IPS-20b (cell line): ENCODE measurements at regions not wholly inside any gene's neighbourhood (a gene's known extent, or its start where the extent isn't known, plus 50 kb on each side); places are given as distances from the start of the nearest gene placed in this dataset.

Source experiments
- H3K27ac ChIP-seq: one replicate; pipeline ENCODE4 v1.5.1; 2013; ENCODE audit warnings: low read length
- H3K27me3 ChIP-seq: 2 replicates; pipeline ENCODE4 v1.6.1; 2013; ENCODE audit warnings: mild to moderate bottlenecking, low read length, inconsistent platforms; ENCODE audit not compliant: insufficient read depth
- H3K36me3 ChIP-seq: 2 replicates; pipeline ENCODE4 v1.6.1; 2013; ENCODE audit warnings: low read depth, mild to moderate bottlenecking, inconsistent platforms, low read length, moderate library complexity; ENCODE audit not compliant: insufficient read depth
- H3K4me1 ChIP-seq: 2 replicates; pipeline ENCODE4 v1.6.1; 2013; ENCODE audit warnings: mild to moderate bottlenecking, control low read depth, inconsistent platforms, low read length, moderate library complexity; ENCODE audit not compliant: insufficient read depth
- H3K4me3 ChIP-seq: 2 replicates; pipeline ENCODE4 v1.5.1; 2013; ENCODE audit warnings: mild to moderate bottlenecking, low read length, inconsistent platforms
- H3K9ac ChIP-seq: 2 replicates; pipeline ENCODE4 v1.6.1; 2013; ENCODE audit warnings: low read depth, mild to moderate bottlenecking, inconsistent platforms, low read length, moderate library complexity
- H3K9me3 ChIP-seq: 2 replicates; pipeline ENCODE4 v1.6.1; 2013; ENCODE audit warnings: mild to moderate bottlenecking, low read depth, low read length, inconsistent platforms; ENCODE audit not compliant: insufficient read depth

GRCh38 chr18:2087877-2088673 lies 483.2 kb downstream of the METTL4 start:
- Histone ChIP-seq H3K27me3 (no peaks in the 10 kb centered on the region), H3K9me3 (no peaks in the 10 kb centered on the region), H3K9ac (no peak overlapping the region), H3K4me3 (no peak overlapping the region), H3K27ac (no peak overlapping the region), H3K4me1 (peaks cover 3% of the 10 kb centered on the region; the same call in 1 of the 2 replicates), H3K36me3 (no peaks in the 10 kb centered on the region)

DNA sequence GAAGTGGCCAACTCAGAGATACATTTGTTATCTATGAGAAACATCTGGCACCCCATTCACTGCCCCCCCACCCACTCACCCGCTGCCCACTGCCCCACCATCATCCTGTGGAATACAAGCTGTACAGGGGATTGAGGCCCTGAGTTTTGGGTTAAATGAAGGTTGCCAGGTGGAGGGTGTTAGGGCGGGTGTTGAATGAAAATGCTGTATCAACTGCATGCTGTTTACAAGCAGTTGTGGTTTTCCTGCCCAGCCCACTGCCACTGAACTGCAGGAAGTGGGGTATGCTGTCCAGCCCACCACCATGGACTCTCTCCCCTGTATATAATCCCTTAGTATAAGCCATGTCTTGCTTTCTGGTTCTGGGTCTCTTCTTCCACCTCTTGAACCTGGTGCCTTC lies 481.9 kb downstream of the METTL4 start:
- no peaks in the 10 kb centered on the region for H3K9me3 ChIP-seq
- H3K27ac ChIP-seq, result no peak overlapping the region
- no peaks in the 10 kb centered on the region for H3K27me3 ChIP-seq
- H3K4me1 ChIP-seq, result peaks cover 3% of the 10 kb centered on the region; the same call in 1 of the 2 replicates
- H3K9ac ChIP-seq, result no peak overlapping the region
- no peaks in the 10 kb centered on the region for H3K36me3 ChIP-seq
- H3K4me3 ChIP-seq, result no peak overlapping the region

DNA sequence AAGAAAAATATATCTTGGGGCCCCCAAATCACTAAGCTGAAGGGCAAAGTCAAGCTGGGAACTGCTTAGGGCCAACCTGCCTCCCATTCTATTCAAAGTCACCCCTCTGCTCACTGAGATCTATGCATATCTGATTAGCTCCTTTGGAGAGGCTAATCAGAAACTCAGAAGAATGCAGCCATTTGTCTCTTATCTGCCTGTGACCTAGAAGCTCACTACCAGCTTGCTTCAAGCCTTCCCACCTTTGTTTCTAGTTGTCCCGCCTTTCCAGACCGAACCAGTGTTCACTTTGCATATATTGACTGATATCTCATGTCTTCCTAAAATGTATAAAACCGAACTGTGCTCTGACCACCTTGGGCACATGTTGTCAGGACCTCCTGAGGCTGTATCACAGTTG lies 479.4 kb downstream of the METTL4 start:
- no peaks in the 10 kb centered on the region for H3K9me3 ChIP-seq
- H3K9ac ChIP-seq, result no peak overlapping the region
- peaks cover 7% of the 10 kb centered on the region; the same call in 1 of the 2 replicates for H3K4me1 ChIP-seq
- no peak overlapping the region for H3K27ac ChIP-seq
- H3K27me3 ChIP-seq, result no peaks in the 10 kb centered on the region
- H3K4me3 ChIP-seq, result no peak overlapping the region
- H3K36me3 ChIP-seq, result no peaks in the 10 kb centered on the region

DNA sequence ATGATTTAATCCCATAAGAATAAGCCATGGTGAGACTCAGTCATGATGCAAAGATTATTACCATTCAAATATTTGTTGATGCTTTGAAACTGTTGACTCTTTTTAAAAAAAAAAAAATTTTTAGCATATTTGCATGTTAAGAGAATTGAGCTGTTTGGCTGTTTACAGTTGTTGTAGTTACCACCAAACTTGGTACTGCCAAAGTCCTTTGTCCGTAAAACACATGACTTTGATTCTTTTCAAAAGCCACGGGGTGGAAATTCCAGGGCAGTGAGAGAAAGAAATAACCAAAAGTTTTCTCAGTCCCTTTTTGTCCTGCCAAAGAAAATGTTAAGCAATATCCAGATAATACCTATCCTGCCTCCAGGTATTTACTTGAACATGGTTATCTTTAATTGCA lies 474.8 kb downstream of the METTL4 start:
- no peak overlapping the region for H3K27ac ChIP-seq
- no peak overlapping the region for H3K4me3 ChIP-seq
- no peaks in the 10 kb centered on the region for H3K27me3 ChIP-seq
- H3K4me1 ChIP-seq, result peaks cover 4% of the 10 kb centered on the region; the same call in 1 of the 2 replicates
- H3K36me3 ChIP-seq, result no peaks in the 10 kb centered on the region
- H3K9ac ChIP-seq, result no peak overlapping the region
- H3K9me3 ChIP-seq, result no peaks in the 10 kb centered on the region; the same call in 1 of the 2 replicates

DNA sequence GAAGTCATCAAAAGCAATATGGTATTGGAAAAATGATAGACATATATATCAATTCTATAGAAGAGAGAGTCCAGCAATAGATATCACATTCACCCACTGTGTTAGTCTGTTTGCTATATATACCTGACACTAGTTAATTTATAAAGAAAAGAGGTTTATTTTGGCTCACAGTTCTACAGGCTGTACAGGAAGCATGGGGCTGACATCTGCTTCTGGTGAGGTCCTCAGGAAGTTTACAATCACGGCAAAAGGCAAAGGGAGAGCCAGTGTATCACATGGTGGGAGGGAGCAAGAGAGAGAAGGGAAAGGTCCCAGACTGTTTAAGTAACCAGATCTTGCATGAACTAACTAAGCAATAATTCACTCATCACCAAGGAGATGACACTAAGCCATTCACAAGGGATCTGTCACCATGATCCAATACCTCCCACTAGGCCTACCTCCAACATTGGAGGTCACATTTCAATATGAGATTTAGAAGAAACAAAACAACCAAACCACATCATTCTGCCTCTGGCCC lies 470.6 kb downstream of the METTL4 start:
- Histone ChIP-seq H3K36me3 (no peaks in the 10 kb centered on the region), H3K9me3 (no peaks in the 10 kb centered on the region; the same call in 1 of the 2 replicates), H3K4me3 (no peak overlapping the region), H3K27ac (no peak overlapping the region), H3K9ac (no peak overlapping the region), H3K4me1 (peaks cover 4% of the 10 kb centered on the region; the same call in 1 of the 2 replicates), H3K27me3 (no peaks in the 10 kb centered on the region)

GRCh38 chr18:2102022-2102421 lies 469.3 kb downstream of the METTL4 start:
- Histone ChIP-seq H3K4me1 (no peaks in the 10 kb centered on the region), H3K27ac (no peak overlapping the region), H3K4me3 (no peak overlapping the region), H3K9me3 (no peaks in the 10 kb centered on the region; the same call in 1 of the 2 replicates), H3K9ac (no peak overlapping the region), H3K27me3 (no peaks in the 10 kb centered on the region), H3K36me3 (no peaks in the 10 kb centered on the region)

GRCh38 chr18:2103299-2103698 lies 468.0 kb downstream of the METTL4 start:
- Histone ChIP-seq H3K9ac (no peak overlapping the region), H3K4me1 (no peaks in the 10 kb centered on the region), H3K36me3 (no peaks in the 10 kb centered on the region), H3K4me3 (no peak overlapping the region), H3K9me3 (no peaks in the 10 kb centered on the region; the same call in 1 of the 2 replicates), H3K27ac (no peak overlapping the region), H3K27me3 (no peaks in the 10 kb centered on the region)

DNA sequence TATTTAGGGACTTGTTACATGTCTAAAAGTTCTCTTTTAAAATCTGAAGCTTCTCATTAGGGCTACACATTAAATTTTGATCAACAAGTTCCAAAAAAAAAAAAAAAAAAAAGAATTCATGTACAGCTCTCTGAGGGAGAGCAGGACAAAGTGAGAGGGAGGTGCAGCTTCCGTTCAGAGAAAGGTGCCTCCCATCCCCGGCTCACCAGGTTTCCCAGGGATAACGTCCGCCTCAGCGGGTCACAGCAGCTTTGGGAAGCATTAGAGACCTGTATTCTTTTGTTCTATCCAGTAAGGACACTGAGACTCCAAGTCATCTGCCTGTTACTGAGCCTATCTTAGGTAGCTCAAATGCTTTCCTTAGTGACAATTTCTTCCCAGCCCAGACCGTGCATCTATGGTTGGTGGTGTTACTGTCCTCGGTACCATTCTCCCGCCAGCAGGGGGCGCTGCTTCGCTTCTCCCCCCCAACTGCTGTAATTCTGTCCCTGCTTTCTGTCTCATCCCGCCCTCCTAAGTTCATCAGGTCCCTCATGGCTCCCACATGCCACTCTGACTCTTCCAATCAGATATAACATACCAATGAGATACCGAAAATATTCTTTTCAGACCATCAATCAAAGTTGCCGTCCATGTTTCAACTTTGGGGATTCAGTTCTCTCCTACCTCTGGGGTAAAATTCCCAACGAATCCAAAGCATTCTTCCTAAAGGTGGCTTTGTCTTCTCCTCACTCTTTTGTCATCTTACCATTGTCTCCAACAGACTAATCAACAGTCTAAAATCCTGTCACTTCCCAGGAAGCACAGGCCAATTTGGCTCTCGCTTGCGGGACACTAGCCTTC lies 466.5 kb downstream of the METTL4 start:
- no peaks in the 10 kb centered on the region for H3K4me1 ChIP-seq
- no peaks in the 10 kb centered on the region for H3K36me3 ChIP-seq
- no peak overlapping the region for H3K9ac ChIP-seq
- no peaks in the 10 kb centered on the region; the same call in 1 of the 2 replicates for H3K9me3 ChIP-seq
- no peak overlapping the region for H3K4me3 ChIP-seq
- H3K27ac ChIP-seq, result no peak overlapping the region
- no peaks in the 10 kb centered on the region for H3K27me3 ChIP-seq

GRCh38 chr18:2108591-2108990 lies 462.7 kb downstream of the METTL4 start:
- Histone ChIP-seq H3K9me3 (no peaks in the 10 kb centered on the region), H3K9ac (no peak overlapping the region), H3K27me3 (no peaks in the 10 kb centered on the region), H3K36me3 (no peaks in the 10 kb centered on the region), H3K27ac (no peak overlapping the region), H3K4me3 (no peak overlapping the region), H3K4me1 (no peaks in the 10 kb centered on the region; the same call in 1 of the 2 replicates)

DNA sequence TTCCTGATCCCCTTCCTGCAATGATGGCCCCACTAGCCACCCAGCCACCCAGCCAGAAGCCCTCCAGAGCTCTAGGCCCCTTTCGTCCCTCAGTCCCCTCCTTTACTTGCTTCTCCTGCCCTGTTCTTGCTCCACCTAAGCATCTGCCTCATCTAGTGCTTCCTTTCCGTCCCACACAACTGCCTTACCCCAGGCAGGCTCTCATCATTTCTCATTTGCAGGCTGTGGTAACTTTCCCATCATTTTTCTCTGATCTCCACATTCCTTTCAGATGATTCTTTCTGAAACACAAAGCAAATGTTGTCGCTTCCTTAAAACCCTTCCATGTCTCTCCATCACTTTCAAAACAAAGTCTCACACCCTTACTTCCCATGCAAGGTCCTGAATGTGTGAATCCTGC lies 459.8 kb downstream of the METTL4 start:
- Histone ChIP-seq H3K27me3 (no peaks in the 10 kb centered on the region), H3K36me3 (no peaks in the 10 kb centered on the region), H3K4me1 (peaks cover 10% of the 10 kb centered on the region; the same call in 1 of the 2 replicates), H3K9me3 (no peaks in the 10 kb centered on the region), H3K27ac (no peak overlapping the region), H3K9ac (no peak overlapping the region), H3K4me3 (no peak overlapping the region)

DNA sequence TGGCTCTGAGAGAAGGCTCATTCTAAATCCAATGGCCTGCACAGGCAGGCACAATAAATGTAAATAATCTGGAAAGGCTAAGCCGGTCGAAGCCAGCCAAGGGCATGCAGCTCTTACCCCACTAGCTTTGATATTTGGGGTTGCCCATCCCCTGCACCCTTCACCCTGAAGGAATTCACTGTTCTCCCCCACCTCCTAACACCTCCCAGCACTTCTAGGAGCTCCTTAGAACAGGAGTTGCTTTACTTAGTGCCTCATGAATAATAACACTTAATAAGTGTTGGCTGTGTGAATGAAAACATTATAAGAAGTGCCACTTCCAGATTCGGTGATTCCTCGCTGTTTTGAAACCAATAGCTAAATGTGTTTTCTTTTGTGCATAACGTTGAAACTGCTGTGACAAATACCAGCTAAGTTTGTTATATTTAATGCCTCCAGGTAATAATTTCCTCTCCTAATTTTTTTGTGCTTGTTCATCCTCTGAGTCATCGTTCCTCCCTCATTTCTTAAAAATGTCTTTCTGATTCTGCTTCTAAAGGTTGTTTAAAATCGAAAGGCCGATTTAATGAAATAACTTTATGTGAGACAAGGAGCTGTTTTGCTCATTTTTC lies 458.8 kb downstream of the METTL4 start:
- Histone ChIP-seq H3K9ac (no peak overlapping the region), H3K4me1 (peaks cover 10% of the 10 kb centered on the region; the same call in 1 of the 2 replicates), H3K36me3 (no peaks in the 10 kb centered on the region), H3K9me3 (no peaks in the 10 kb centered on the region), H3K27me3 (no peaks in the 10 kb centered on the region), H3K4me3 (no peak overlapping the region), H3K27ac (no peak overlapping the region)
